Liver (tissue), 3 donors: ENCODE measurements at regions not wholly inside any gene's neighbourhood (a gene's known extent, or its start where the extent isn't known, plus 50 kb on each side); places are given as distances from the start of the nearest gene placed in this dataset.

Source experiments
- CTCF ChIP-seq: fragments of 150-350 bp; IDR thresholded peaks from 2 replicates; pipeline ENCODE4 v1.5.1; 2017; ENCODE audit warnings: improper control_type of control experiment, low read depth, low read length; ENCODE audit not compliant: missing input control
- FOXA2 ChIP-seq: IDR thresholded peaks from 2 replicates; pipeline ENCODE4 v1.6.1; 2016; ENCODE audit warnings: antibody characterized with exemption
- JUND ChIP-seq, 2 donors: IDR thresholded peaks; 2 replicates each; pipeline ENCODE4 v1.6.1; 2016; ENCODE audit warnings: antibody characterized with exemption in 2 of 2
- MAX ChIP-seq: IDR thresholded peaks from 2 replicates; pipeline ENCODE4 v1.6.1; 2016; ENCODE audit warnings: antibody characterized with exemption
- RAD21 ChIP-seq, 2 donors: IDR thresholded peaks; 2 replicates each; pipeline ENCODE4 v1.6.1; 2016; ENCODE audit warnings: antibody characterized with exemption in 2 of 2, mild to moderate bottlenecking in 2 of 2
- REST ChIP-seq: IDR thresholded peaks from 2 replicates; pipeline ENCODE4 v1.6.1; 2016; ENCODE audit warnings: antibody characterized with exemption, mild to moderate bottlenecking
- RXRA ChIP-seq, 2 donors: IDR thresholded peaks; 2 replicates each; pipeline ENCODE4 v1.6.1; 2017 to 2018; ENCODE audit warnings: antibody characterized with exemption in 2 of 2, mild to moderate bottlenecking in 1 of 2
- donor health status: healthy.
- donor health status: healthy.

- TF ChIP-seq FOXA2 (no peak), CTCF (no peak), REST (no peak), RAD21 (IDR thresholded peaks at IDR 0.05) (no peak), JUND (IDR thresholded peaks at IDR 0.05) (no peak), MAX (no peak), RXRA (IDR thresholded peaks at IDR 0.05) (no peak)
Measured at GRCh38 chr3:40655551-40655950, 130.8 kb downstream of the ZNF621 start.
